ENCODE measurements at regions not wholly inside any gene's neighbourhood (a gene's known extent, or its start where the extent isn't known, plus 50 kb on each side); places are given as distances from the start of the nearest gene placed in this dataset.

DNA sequence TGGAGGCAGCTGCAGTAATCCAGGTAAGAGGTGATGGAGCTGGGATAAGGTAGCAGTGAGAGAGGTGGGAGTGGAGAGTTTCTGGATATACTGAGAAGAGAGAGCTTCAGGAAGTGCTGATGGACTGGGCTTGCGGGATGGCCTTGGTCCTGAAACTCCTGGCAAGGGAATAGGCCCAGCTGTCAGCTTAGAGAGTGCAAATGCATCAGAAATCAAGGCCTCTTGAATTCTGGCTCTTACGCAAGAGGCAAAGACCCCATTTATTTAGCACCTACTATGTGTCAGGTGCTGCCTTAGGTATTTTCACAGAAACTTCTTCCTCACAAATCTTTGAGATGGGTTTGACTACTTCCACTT, 227.2 kb upstream of the MAP3K1 start:
- no peak for DNase-seq (ENCODE audit: low spot score)

DNA sequence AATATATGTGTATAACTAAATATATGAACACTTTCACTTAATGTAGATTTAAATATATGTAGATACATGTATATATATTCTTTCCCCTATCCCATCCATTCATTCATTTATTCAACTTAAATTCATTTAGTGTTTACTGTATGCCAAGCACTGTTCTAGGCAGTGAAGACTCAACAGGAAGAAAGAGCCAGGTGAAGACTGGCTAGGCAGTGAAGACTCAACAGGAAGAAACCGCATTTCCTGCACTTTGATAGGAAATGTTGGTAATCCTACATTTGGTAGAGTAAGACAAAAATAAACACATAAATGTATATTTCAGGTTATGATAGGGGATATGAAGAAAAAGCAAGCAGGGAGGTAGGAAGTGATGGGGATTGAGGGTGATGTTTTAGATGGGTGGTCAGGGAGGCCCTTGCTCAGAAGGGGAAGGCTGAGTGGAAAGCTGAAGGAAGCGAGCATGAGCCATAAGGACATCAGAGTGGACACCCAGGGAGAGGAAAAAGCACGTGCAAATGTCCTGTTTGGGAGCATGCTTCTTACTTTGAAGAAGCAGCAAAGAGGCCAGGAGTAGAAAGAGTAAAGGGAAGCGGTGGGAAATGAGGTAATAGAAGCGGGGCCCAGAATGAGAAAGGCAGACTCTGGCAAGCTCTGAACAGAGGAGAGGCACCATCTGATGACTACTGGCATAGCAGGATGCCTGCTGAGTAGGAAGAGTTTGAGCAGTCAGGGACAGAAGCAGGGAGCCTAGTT, 227.8 kb upstream of the MAP3K1 start:
- no peak for DNase-seq (ENCODE audit: low spot score)

DNA sequence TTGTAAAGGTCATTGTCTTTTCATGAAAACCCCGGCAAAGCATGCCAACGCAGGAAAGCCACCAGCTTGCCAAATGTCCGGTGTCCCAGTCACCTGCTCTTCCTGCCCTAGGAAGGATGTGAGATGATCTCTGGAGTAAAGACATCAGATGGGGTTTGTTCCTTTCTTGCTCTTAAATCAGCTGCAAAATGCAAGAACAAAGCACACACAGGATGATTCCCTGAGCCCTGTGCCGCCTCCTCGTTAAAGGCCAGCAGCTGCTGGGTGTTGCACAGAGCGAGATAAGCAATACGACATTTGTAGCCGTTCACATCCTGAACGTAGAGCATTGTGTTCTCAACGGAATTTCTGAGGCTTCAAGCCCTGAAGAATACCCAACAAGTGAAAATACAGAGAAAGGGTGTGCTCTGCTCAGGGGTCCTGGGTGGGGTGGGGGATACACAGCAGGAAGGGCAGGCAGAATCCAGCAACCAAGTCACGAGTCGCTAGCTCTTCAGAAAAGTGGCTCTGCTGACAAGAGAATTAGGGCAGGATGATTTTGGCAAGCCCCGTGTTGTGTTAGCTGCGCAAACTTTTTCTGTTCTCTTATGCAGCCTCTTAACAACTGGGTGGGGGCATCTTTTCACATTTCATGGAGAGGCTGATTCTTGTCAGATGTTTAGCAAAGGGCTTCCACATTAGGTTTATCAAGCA, 229.2 kb upstream of the MAP3K1 start:
- DNase-seq (ENCODE audit: low spot score), result no peak

DNA sequence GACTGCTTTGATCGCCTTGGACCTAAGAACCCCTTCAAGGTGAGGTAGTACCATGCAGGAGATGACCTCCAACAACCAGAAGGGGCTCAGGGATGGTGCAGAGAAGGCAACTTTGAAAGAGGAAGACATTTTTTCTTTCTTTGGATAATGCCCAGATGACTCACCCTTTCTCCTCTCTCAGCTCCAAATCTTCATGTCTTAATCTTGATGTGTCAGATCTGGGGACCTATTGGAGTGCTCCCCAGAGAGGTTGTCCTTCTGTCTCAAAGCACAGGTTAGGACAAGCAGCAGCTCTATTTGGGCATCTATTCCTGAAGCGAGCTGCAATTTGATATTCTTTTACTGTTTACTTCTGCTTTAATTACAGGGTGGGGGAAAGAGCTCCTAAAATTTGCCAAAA, 229.9 kb upstream of the MAP3K1 start:
- no peak for DNase-seq (ENCODE audit: low spot score)

DNA sequence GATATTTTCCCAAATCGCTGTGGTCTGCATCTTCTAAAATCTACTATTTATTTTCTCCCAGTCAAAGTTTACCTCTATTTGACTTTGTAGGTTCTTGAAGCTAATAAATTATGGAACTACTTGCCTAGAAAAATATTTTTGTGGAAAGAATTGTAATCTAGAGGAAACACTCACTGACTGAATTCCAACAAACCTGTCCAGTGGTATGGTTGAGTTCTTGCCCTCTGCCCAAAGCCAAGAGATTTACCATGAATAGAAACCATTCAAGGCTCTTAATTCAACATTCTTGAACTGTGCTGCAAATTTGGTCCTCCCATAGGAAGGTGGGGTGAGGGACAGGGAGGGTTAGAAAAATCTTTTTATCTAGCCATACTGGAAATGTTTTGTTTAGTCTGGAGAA, 233.9 kb upstream of the MAP3K1 start:
- DNase-seq (ENCODE audit: low spot score), result no peak

DNA sequence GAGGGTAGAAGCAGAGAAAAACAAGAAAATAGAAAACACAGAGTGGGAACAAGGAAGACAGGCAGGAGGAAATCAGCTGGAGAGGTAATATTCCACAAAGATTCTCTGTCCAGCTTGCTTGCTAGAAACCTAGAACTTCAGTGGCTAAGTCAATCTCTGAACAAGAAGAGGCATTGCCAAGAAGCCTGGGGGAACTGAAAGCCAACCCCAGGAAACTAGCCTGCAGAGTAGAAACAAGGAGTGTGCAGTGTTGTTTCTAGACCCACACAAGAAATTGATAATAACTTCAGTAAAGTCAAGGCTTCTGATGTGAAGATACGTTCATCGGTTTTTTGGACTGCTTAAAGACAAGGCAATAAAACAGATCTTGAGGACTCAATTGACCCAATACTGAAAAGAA, 234.5 kb upstream of the MAP3K1 start:
- no peak for DNase-seq (ENCODE audit: low spot score)

DNA sequence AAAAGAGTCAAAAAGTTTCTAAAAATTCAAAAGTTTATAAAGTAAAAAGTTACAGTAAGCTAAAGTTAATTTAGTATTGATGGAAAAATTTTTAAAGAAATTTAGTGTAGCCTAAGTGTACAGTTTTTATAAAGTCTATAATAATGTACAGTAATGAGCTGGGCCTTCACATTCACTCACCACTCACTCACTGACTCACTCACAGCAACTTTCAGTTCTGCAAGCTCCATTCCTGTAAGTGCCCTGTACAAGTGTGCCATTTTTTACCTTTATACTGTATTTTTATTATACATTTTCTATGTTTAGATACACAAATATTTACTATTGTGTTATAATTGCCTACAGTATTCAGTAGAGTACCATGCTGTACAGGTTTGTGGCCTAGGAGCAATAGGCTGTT, 239.5 kb upstream of the MAP3K1 start:
- DNase-seq (ENCODE audit: low spot score), result no peak

DNA sequence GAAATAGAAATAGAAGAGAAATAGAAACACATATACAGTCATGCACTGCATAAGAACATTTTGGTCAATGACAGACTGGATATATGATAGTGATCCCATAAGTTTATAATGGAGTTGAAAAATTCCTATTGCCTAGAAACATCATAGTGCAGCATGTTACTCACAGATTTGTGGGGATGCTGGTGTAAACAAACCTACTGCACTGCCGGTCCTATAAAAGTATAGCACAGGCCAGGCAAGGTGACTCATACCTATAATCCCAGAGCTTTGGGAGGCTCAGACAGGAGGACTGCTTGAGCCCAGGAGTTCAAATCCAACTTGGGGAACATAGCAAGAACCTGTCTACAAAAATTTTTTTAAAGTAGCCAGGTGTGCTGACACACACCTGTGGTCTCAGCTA, 240.6 kb upstream of the MAP3K1 start:
- no peak for DNase-seq (ENCODE audit: low spot score)

DNA sequence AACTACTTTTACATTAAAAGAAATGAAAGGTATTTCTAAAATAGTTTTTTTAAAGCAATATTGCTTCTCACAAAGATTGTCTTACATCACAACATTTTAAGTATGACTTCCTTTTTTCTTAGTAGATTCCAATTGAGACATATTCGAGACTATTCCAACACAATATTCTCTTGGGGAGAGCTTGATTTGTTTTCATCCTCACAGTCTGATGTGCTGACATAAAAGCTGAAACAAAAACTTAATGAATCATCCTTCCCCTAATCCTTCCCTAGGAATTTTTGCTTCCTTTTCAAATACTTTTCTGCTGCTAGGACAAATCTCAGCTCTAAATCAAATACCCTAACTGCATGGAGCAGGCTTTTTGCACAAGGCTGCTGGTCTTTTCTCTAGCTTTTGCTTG, 245.8 kb upstream of the MAP3K1 start:
- DNase-seq (ENCODE audit: low spot score), result no peak

DNA sequence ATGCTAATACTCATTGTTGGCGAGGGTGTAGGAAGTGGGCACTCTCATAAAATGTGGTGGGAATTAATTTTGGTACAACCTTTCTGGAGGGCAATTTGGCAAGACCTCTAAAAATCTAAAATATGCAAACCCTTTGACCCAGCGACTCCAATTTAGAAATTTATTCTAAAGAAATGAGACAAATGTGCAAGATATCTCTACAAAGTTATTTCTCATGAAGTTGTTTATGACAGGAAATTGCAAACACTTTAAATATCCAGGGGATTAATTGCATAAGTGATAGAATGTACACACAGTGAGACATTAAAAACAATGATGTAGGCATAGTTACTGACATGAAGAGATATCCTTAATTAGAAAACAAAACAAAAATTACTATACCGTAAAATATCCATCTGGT, 246.3 kb upstream of the MAP3K1 start:
- DNase-seq (ENCODE audit: low spot score), result no peak

DNA sequence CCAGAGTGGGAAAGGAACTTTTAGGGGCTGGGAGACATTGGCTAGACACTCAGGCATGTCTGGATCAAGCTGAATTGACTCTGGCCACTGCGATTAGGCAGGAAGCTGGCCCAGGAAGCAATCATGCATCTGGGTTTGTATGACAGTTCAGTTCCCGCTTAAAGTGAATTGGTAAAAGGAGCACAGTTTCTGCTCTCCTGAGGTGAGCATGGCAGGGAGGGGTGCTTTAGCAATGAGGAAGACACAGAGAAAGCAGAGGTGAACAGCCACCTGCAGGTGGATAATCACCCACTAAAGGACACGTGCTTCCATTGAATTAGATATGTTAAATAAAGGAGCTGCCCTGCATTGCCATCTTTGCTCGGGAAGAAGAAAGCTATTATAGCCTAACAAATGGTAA, 248.1 kb upstream of the MAP3K1 start:
- no peak for DNase-seq (ENCODE audit: low spot score)

DNA sequence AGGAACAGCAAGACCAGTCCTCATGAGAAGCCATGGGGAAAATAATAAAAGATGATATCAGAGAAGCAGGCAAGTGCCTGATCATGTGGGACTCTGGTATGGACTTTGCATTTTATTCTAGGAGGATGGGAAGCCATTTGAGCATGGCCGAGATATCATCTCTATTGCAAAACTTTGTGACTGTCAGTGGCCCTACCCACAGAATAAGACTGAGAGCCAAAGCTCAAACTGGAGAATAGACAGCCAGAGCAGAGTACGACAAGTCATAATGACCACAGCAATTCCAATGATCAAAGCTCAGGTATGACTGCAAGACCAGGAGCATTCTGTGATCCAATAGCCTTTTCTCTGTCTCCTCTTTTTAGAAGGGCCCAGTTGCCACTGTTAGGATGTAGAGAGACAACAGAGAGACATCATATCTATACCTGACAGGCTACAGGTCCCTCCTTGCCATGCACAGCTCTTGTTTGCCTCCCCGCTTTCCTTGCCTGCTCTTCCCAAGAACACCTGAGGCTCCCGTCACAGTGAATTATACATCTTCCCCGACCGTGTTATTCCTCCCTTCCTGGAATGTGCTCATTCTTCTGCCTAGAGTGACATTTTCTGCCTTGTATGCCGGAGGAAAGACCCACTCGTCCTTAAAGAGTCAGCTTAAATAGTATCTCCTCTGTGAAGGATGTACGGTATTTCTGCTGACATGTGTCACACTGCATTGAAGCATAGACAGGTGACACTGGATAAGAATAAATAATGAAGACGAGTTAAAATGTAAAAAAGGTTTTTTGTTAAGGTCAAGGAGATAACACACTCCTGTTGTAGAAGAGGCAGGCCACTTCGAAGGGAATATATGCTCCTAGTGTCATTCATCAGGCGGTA, 248.7 kb upstream of the MAP3K1 start:
- no peak for DNase-seq (ENCODE audit: low spot score)

DNA sequence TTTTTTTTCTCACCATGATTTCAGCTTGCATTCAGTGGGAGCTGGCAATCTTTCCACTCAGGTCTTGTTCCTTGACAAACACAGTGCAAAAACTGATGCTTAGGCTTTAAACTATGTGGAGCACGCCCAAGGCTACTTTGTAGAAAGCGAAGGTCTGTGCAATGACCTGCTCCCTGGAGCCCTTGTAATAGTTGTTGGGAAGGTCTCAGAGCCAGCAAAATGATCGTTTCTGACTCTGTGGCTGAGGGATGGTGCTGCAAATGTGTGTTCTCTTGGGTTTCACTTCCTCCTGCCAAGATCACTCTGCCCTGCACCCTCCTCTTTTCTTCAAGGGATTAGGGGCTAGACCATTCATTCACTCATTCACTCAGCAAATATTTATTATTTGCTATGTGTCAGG, 249.7 kb upstream of the MAP3K1 start:
- DNase-seq (ENCODE audit: low spot score), result peak; percentile 18

DNA sequence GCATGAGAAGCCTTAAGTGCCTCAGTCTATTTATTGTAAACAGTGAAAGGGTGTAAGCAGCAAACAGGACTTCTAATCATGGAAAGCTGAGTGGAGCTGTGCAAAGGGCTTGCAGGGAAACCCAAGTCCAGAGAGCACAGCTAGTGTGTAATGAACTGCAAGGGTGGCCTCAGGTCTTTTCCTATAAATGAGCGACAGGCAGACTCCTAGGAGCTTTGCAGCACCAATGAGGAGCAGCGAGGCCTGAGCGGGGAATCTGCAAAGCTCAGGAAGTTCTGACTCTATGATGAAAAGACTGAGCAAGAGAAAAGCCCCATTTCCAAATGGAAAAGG, 250.1 kb upstream of the MAP3K1 start:
- DNase-seq (ENCODE audit: low spot score), result no peak

DNA sequence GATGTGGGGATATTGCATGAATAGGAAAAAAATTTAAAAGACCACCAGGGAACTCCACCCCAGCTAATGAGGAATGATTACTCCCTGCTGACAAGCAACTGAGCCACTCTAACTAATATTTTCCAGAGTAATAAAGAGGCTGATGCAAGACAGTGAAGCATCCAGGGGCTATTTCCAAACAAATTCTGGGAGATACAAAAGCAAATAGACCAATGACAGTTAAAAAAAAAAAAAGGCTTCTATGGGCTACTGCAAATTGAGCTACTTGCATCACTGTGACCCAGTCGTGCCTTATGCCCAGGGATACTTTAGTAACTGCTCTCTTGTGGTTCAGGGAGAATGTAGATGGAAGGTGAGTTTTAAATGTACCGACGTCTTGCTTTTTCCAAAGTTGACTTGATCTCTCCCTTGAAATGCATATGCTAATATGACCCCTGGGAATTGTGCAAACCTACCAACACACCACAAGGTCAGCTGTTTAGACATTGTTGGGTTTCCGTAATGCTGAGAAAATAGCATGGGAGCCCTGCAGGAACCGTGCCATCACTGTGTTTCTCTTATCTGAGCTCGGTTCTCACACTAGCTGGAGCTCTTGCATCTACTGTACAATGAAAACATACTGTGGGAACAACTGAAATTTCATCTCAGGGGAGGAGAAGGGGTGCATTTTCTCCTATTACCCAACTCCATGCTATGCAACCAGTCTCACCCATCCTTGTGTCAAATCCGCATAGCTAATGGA, 250.6 kb upstream of the MAP3K1 start:
- DNase-seq (ENCODE audit: low spot score), result no peak

DNA sequence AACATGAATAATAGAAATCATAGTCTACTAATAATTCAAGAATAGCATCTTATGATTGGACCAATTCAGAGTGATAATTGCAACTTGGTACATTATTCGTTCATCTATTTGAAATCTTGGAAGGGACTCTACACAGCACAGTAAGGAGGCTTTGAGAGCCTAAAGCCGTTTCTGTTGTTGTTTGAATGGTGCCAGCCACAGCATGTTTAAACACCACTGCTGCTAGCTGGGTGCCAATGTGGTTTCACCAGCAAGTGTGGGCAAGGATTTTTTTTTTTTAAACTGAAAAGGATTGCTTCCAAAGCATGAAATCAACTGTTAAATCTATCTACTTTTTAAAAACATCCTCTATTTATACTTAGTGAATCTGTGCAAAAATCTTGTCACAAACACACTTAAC, 253.9 kb upstream of the MAP3K1 start:
- no peak for DNase-seq (ENCODE audit: low spot score)

DNA sequence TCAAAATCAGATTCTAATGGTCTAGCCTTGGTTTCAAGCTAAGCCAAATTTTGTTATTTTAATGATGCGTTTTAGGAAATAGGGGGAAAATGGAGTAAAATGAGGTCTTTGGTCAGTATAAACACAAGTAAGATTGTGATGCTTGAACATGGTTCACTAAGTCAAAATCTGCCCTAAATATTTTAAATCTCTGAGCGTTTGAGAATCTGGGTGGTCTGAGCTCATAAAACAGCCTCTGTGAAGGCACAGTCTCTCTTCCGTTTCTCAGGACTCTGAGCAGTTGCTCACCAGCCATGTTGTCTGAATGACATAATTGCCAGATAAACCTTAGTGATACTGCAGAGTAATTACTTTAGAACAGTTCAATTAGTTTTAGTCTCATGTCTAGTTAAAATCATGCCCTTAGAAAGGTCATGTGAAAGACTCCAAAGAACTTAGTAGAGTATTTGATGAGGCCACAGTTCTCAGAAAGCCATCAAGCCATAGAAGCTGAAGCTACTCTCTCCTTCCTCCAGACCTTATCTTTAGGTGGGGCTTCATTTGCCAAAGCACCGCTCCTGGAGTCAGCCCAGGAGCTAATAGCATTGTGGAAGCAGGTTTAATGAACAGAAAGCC, 257.1 kb upstream of the MAP3K1 start:
- no peak for DNase-seq (ENCODE audit: low spot score)

DNA sequence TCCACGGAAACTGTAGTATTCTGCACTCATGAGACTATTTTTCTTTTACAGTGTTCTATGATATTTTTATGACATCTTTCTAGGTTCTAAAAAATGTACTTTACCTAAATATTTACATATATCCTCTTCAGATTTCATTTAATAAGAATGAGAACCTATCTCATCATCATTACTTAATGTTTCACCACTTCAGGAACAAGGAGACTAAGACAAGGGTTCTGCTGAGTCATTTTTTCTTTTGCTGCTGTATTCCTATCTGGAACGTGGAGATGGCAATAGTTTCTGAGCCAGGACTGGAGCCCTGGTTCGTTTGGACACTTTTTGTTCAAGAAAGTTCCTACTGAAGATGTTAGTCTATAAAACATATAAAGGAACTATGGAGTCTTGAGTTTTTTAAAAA, 258.2 kb upstream of the MAP3K1 start:
- no peak for DNase-seq (ENCODE audit: low spot score)

DNA sequence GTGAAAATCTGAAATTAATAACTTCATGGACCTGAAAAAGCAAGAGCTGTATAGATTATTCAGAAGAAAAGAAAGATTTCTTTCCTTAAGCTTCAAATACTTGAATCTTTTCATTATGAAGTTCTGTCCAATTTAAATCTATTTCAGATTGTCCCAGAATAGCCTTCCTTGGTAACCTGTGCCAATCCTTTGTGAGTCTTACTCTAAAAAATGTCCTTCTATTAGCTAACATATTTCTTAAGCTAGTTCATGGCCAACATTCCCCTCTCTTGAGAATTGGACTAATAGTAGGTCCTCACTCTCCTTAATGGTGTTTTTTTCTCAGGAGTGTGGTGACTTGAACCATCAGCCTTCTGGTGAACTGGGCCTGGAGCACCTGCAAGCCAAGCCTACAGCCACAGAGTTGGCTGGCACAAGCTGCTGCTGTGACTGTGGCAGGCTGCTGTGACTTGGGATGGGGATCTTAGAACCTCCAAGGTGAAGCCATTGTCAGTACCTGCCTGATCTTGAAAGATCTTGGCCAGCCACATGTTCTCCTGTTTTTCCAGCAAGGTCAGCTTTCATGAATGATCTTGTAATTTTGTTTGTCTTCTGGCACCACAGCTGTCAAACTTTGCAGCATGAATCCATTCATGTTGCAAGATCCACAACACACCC, 262.6 kb upstream of the MAP3K1 start:
- DNase-seq (ENCODE audit: low spot score), result no peak

DNA sequence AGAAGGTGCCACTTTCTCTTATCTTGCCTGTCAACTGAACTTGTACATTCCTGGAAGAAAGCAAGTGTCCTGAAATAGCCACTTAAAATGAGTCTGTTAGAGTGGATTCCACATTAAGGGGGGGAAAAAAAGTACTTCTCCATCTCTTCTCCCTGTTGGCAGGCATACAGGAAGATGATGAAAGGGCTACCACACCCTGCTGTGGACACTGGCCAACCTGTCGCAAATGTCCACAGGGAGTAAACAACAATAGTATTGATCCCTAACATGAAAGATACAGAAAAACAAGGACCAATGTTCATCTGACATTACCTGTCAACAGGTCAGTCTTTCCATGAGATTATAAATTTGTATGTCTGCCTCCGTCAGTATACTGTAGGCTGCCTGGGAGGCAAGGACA, 265.1 kb upstream of the MAP3K1 start:
- DNase-seq (ENCODE audit: low spot score), result no peak

DNA sequence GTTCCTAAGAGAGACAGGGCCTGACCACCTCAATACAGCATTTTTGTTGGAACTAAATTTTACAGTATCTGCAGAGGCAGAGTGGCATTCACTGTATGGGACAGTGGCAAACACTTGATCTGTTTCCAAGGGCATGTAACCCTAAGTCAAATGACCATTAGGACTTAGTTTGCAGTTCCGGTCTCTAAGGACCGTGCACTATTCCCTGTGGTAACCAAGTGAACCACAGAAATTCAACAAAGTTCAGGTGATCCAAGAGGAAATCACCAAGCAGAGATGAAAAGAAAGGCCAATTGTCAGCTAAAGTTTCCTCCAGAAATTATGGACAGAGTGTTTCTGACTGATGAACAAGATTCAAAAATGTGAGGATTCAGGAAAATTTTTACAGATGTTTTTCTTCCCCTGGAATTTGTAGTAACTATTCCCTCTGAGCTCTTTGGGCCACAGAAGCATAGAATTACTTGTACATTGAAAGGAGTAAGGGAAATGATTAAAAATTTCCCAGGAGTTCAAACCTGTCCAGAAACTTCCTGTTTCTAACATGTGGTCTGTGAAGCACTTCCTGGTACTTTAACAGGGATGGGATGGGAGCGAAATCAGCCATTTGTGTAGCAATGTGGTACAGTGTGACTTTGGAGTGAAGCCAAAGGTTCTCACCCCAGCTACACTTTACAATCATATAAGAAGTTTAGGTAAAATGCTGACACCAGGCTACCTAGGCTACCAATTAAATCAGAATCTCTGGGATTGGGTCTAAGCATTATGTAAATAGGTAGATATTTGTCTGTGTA, 266.1 kb upstream of the MAP3K1 start:
- no peak for DNase-seq (ENCODE audit: low spot score)

Data from germinal center (tissue), 1 donor.